Common myeloid progenitor, CD34-positive (primary cell): ENCODE measurements at regions not wholly inside any gene's neighbourhood (a gene's known extent, or its start where the extent isn't known, plus 50 kb on each side); places are given as distances from the start of the nearest gene placed in this dataset.

ENCODE experiments used
- CTCF ChIA-PET: fragments of 350-600 bp; sonication (Branson Sonifier 250); formaldehyde crosslinking; loops from one replicate; lab custom pipeline; 2021; ENCODE audit warnings: antibody characterized with exemption; lab: Charles Lee
- POLR2A ChIA-PET: fragments of 350-600 bp; sonication (Branson Sonifier 250); formaldehyde crosslinking; loops from one replicate; lab custom pipeline; 2021; ENCODE audit warnings: antibody characterized with exemption; lab: Charles Lee
- DNase-seq, 3 donors: peaks; one replicate each; pipeline versions ENCODE4 v3.0.0 to v3.0.0-alpha.2; 2013
- H3K27ac ChIP-seq, 2 experiments: 1 replicate in 1 of 2; 2 replicates in 1 of 2; pipeline ENCODE4 v1.7.0; 2013; ENCODE audit warnings: inconsistent platforms in 2 of 2, low read length in 2 of 2, mild to moderate bottlenecking in 2 of 2, low read depth in 1 of 2, moderate library complexity in 1 of 2; ENCODE audit not compliant: severe bottlenecking in 2 of 2, insufficient read depth in 1 of 2, poor library complexity in 1 of 2
- H3K27me3 ChIP-seq, 5 experiments: replicated peaks in 2 of 5; 1 replicate in 3 of 5; 2 replicates in 2 of 5; pipeline versions ENCODE4 v1.6.1 to v1.7.0; 2013; ENCODE audit warnings: low read length in 4 of 5, mild to moderate bottlenecking in 2 of 5, moderate library complexity in 2 of 5, inconsistent platforms in 1 of 5; ENCODE audit not compliant: insufficient read depth in 5 of 5, control insufficient read depth in 4 of 5
- H3K36me3 ChIP-seq, 4 experiments: 1 replicate in 2 of 4; 2 replicates in 2 of 4; pipeline versions ENCODE4 v1.6.1 to v1.7.0; 2013; ENCODE audit warnings: low read length in 3 of 4, control low read depth in 1 of 4, mild to moderate bottlenecking in 1 of 4; ENCODE audit not compliant: control insufficient read depth in 4 of 4, insufficient read depth in 4 of 4
- H3K4me1 ChIP-seq, 4 experiments: 1 replicate in 3 of 4; 2 replicates in 1 of 4; pipeline versions ENCODE4 v1.6.1 to v1.7.1; 2013; ENCODE audit warnings: low read length in 3 of 4, mild to moderate bottlenecking in 3 of 4, control low read depth in 1 of 4, inconsistent platforms in 1 of 4, moderate library complexity in 1 of 4; ENCODE audit not compliant: control insufficient read depth in 4 of 4, insufficient read depth in 4 of 4; ENCODE audit errors: control extremely low read depth in 1 of 4
- H3K4me3 ChIP-seq, 7 experiments: 1 replicate in 4 of 7; 2 replicates in 3 of 7; pipeline versions ENCODE4 v1.5.1 to v1.7.0; 2013; ENCODE audit warnings: mild to moderate bottlenecking in 7 of 7, low read length in 6 of 7, moderate library complexity in 6 of 7, inconsistent platforms in 2 of 7, low read depth in 2 of 7, control low read depth in 1 of 7; ENCODE audit not compliant: insufficient read depth in 4 of 7, control insufficient read depth in 1 of 7; ENCODE audit errors: extremely low read depth in 1 of 7
- H3K9me3 ChIP-seq, 5 experiments: 1 replicate in 4 of 5; 2 replicates in 1 of 5; pipeline versions ENCODE4 v1.6.1 to v1.7.1; 2013; ENCODE audit warnings: low read length in 4 of 5, mild to moderate bottlenecking in 2 of 5, inconsistent platforms in 1 of 5, low read depth in 1 of 5, moderate library complexity in 1 of 5; ENCODE audit not compliant: control insufficient read depth in 4 of 5, insufficient read depth in 2 of 5; ENCODE audit errors: control extremely low read depth in 1 of 5
- WGBS: methylation state at CpG from one replicate; pipeline ENCODE4 v1.1.5; 2013; ENCODE audit not compliant: insufficient coverage; 5-methylcytosine and 5-hydroxymethylcytosine counted together

DNA sequence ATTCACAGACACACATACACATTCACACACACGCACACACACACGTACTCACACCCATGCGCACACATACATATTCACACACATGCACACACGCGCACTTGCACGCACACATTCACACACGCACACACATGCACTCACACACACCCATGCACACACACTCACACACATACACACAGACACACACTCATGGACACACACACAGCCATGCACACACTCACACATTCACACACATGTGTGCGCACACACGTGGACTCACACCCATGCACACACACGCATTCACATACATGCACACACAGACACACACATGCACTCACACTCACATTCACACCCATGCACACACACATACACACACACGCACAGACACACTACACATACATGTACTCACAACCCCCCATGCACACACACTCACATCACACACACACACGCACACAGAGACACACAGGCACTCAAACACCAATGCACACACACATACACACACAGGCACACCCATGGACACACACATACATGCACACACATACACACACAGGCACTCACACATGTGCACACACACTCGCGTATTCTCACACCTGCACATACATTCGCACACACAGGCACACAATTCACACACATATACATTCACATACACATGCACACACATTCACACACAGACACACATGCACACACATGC is 589.1 kb downstream of the PTPRU start:
- no peak for DNase-seq
- Histone ChIP-seq H3K4me3 (no peak overlapping the region), H3K27me3 (peaks cover 0 to 20% (median 0%) of the 10 kb centered on the region in 5 experiments), H3K36me3 (no peaks in the 10 kb centered on the region), H3K4me1 (no peaks in the 10 kb centered on the region), H3K9me3 (no peaks in the 10 kb centered on the region), H3K27ac (no peak overlapping the region)
- WGBS, result 89% methylated on average over 14 of the region's 15 CpGs
- CTCF ChIA-PET, result no interaction called here
- POLR2A ChIA-PET, result no interaction called here

DNA sequence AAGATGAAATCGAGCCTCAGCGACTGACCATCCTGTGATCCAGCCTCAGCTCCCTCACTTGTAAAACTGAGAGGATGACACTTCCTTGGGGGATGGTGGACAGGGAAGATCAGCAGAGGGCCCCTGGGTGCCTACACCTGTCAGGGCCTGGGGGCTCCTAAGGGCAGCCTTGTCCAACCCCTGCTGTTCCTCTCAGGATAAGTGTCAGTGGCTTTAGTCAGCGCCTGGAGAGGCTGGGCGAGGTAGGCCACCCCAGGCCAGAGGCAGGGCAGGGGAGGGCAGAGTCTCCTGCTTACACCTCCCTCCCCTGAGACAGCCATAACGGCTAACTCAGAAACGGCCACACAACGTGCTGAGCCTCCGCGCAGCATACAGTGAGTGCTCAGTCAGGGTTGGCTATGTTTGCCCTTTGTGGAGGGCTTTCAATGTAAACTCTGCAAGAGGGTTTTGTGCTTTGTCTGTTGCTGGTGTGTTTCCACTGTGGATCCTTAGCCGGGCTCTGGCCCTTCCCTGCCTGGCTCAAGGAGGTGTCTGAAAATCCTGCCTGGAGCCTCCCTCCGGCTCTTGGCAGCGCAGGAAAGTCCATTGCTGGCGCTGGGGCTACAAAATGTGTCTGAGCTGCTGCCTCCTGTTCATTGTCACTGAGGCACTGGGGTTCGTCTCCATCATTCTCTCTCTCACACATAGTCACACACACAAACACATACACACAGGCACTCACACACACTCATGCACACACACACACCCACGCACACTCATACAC is 588.4 kb downstream of the PTPRU start:
- no peaks in the 10 kb centered on the region for H3K4me1 ChIP-seq
- ChIA-PET POLR2A (no interaction called here), CTCF (no interaction called here)
- no peaks in the 10 kb centered on the region for H3K9me3 ChIP-seq
- WGBS, result 89% methylated on average over 14 of the region's 15 CpGs
- no peak for DNase-seq
- no peaks in the 10 kb centered on the region for H3K36me3 ChIP-seq
- H3K4me3 ChIP-seq, result no peak overlapping the region
- peaks cover 0 to 16% (median 0%) of the 10 kb centered on the region in 5 experiments for H3K27me3 ChIP-seq
- H3K27ac ChIP-seq, result no peak overlapping the region

GRCh38 chr1:29824025-29824424 is 587.7 kb downstream of the PTPRU start:
- Histone ChIP-seq H3K9me3 (no peaks in the 10 kb centered on the region), H3K27ac (no peak overlapping the region), H3K27me3 (peaks cover 0 to 16% (median 0%) of the 10 kb centered on the region in 5 experiments), H3K36me3 (no peaks in the 10 kb centered on the region), H3K4me3 (no peak overlapping the region), H3K4me1 (no peaks in the 10 kb centered on the region)
- WGBS, result 83% methylated on average over 6 of the region's 6 CpGs
- no peak for DNase-seq
- ChIA-PET POLR2A (no interaction called here), CTCF (no interaction called here)

DNA sequence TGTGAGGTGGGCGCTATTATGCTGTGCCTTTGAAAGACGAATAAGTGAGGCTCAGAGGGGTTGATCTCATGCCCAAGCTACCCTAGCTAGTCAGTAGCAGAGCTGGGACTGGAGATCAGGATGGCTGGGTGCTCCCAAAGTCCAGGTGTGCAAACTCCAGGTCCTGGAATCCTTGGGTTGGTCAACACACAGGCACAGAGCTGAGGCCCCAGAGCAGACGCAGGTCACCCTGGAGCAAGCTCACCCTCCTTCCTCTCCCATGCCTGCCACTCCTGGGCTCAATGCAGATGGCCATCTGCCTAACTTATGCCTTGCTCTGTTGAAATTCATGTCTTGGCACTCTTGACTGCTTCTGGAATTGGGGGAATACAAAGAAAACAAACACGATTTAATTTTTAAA is 587.2 kb downstream of the PTPRU start:
- 97% methylated on average over 3 of the region's 4 CpGs for WGBS
- no peak for DNase-seq
- H3K27ac ChIP-seq, result no peak overlapping the region
- no peaks in the 10 kb centered on the region for H3K36me3 ChIP-seq
- ChIA-PET CTCF (no interaction called here), POLR2A (no interaction called here)
- no peaks in the 10 kb centered on the region for H3K9me3 ChIP-seq
- peaks cover 0 to 16% (median 0%) of the 10 kb centered on the region in 5 experiments for H3K27me3 ChIP-seq
- no peaks in the 10 kb centered on the region for H3K4me1 ChIP-seq
- no peak overlapping the region for H3K4me3 ChIP-seq

GRCh38 chr1:29821605-29822004 is 585.3 kb downstream of the PTPRU start:
- 89% methylated on average over 1 of the region's 1 CpG for WGBS
- H3K36me3 ChIP-seq, result no peaks in the 10 kb centered on the region
- no peak overlapping the region for H3K4me3 ChIP-seq
- CTCF ChIA-PET, result no interaction called here
- H3K27me3 ChIP-seq, result peaks cover 0 to 20% (median 2%) of the 10 kb centered on the region in 5 experiments
- no peaks in the 10 kb centered on the region for H3K4me1 ChIP-seq
- H3K27ac ChIP-seq, result no peak overlapping the region
- POLR2A ChIA-PET, result no interaction called here
- H3K9me3 ChIP-seq, result no peaks in the 10 kb centered on the region
- DNase-seq, result no peak

DNA sequence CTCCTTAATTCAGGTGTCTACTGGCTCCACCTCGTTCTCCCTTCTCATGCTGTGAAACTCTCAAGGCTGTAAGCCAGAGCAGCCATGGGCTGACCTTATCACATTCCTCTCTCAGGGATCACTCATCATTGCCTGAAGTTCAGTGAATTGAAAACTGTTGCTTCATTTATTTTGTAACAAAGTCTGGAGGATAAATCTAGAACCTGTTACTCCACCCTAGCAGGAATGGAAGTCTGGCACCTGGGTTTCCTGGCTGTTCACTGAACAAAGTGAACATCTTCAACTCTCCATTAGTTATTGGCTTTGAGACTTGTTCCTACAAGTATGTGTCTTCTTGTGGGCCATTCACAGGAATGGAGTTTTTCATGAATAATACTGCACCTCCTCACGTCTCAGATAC is 584.1 kb downstream of the PTPRU start:
- POLR2A ChIA-PET, result no interaction called here
- Histone ChIP-seq H3K4me1 (no peaks in the 10 kb centered on the region), H3K4me3 (no peak overlapping the region), H3K9me3 (no peaks in the 10 kb centered on the region), H3K36me3 (no peaks in the 10 kb centered on the region), H3K27ac (no peak overlapping the region), H3K27me3 (peaks cover 0 to 25% (median 3%) of the 10 kb centered on the region in 5 experiments)
- WGBS, result 91% methylated on average over 1 of the region's 2 CpGs
- DNase-seq, result no peak
- CTCF ChIA-PET, result no interaction called here

DNA sequence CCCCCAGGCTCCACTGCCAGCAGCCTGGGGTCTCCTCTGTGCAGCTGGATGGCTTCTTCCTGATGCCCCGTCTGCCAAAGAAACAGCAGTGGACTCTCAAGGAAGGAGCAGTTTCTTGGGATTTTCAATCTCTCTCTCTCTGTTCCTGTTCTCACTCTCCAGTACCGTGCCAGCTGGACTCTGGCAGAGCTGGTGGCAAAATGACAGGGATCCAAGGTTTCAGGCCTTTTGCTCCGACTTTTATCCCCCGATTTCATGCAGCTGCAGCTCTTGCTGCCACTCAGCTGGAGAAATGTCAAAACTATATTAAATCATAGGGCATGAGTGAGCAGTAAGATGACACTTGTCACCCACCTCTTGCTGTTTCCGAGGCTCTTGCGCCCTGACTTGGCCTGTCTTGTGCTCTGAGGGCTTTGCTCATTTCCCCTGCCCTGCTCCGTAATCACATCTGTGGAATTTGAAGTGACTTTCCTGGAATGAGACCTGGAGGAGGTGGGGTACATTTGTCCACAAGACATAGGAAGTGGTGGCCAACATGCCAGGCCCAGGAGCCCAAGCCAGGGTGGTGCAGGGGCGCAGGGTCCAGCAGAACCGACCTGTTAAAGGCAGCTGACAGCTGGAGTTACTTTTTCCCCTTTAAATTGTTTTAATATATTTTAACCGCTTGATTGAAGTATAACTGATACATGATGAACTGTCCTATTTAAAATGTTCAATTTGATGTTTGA is 576.2 kb downstream of the PTPRU start:
- no peaks in the 10 kb centered on the region for H3K9me3 ChIP-seq
- H3K4me3 ChIP-seq, result no peak overlapping the region
- POLR2A ChIA-PET, result no interaction called here
- H3K4me1 ChIP-seq, result no peaks in the 10 kb centered on the region
- DNase-seq, result no peak
- 75% methylated on average over 9 of the region's 10 CpGs for WGBS
- CTCF ChIA-PET, result no interaction called here
- no peak overlapping the region for H3K27ac ChIP-seq
- H3K36me3 ChIP-seq, result no peaks in the 10 kb centered on the region
- peaks cover 2 to 11% (median 4%) of the 10 kb centered on the region in 5 experiments for H3K27me3 ChIP-seq
